IPS-18c (cell line): ENCODE measurements at regions not wholly inside any gene's neighbourhood (a gene's known extent, or its start where the extent isn't known, plus 50 kb on each side); places are given as distances from the start of the nearest gene placed in this dataset.

Source experiments
- H3K4me3 ChIP-seq: 2 replicates; pipeline ENCODE4 v1.7.0; 2013; ENCODE audit warnings: low read depth, mild to moderate bottlenecking, low read length, moderate library complexity; ENCODE audit not compliant: insufficient read depth
- H3K9me3 ChIP-seq: one replicate; pipeline ENCODE4 v1.6.1; 2013; ENCODE audit warnings: mild to moderate bottlenecking, low read length, moderate library complexity; ENCODE audit not compliant: control insufficient read depth, insufficient read depth

DNA sequence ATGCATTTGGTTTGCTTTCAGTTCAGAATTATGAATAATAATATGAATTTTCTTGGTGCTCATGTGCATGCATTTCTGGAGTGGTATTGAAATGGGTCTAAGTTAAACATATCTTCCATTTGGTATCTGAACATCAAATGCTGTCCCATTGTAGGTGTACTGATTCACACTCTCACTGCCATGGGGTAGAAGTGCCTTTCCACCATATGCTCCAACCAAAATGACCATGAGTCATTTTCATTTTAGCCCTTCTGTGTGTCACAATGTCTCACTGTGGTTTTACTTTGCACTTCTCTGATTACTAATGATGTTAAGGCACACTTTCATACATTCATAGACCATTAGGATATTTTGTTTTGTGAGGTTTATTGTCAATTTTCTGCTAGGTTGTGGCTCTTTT, 211.9 kb downstream of the HAO1 start:
- Histone ChIP-seq H3K4me3 (no peak overlapping the region), H3K9me3 (no peaks in the 10 kb centered on the region)

DNA sequence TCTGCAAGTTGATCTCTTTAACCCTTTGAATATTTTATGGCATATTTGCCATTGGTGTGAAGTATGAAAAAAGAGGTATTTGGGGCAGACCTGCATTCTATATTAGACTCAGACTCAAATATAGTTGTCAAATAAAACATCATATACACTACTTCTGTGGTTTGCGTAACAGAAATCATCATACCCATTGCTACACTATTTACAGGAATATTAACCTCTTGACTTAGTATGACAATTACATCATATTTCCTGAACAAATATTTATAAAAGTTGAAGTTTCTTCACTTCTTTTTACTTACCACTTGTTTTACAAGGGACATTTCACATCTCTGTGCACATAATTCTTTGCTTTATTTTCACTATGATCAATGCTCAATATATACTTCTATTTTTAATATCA, 206.0 kb downstream of the HAO1 start:
- Histone ChIP-seq H3K4me3 (no peak overlapping the region), H3K9me3 (no peaks in the 10 kb centered on the region)

DNA sequence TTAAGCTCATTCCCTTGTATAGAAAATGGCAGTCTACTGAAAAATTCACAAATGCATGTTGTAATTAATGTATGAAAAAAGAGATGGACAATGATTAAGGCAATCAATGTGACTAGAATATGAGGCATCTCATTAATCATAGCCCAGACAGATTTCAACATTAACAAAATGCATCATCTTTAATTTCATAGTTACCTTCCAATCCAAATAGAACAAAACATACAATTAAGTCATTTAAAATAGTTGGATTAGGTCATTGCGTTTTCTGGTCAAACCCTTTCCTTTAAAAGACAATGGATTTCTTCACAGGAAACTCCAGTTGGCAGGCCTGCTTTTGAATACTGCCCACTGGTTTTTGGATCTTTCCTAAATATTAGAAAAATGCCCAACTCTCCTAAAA, 203.9 kb downstream of the HAO1 start:
- Histone ChIP-seq H3K9me3 (peaks cover 2% of the 10 kb centered on the region), H3K4me3 (no peak overlapping the region)

- H3K9me3 ChIP-seq, result peaks cover 4% of the 10 kb centered on the region
- no peak overlapping the region for H3K4me3 ChIP-seq
Measured at GRCh38 chr20:7741866-7742265, 198.4 kb downstream of the HAO1 start.

GRCh38 chr20:7742479-7742878, 197.8 kb downstream of the HAO1 start:
- H3K9me3 ChIP-seq, result peaks cover 4% of the 10 kb centered on the region
- no peak overlapping the region for H3K4me3 ChIP-seq

DNA sequence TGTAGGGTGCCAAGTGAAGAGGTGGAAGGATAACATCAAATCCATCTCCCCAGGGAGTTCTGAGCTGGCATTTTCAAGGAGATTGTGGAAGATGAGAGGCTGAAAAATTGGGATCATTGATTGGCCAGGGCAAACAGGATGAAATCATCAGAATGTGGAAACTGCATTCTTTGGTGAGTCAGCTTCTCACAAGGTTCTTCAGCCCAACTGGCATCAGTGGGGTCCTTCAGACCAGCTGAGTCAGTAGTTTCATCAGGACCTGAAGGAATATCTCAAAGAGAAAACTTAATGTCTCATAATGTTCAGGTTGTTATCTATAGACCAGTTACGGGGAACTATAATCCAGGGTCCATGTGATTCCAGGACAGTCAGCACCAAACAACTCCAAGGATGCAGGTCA, 195.8 kb downstream of the HAO1 start:
- Histone ChIP-seq H3K9me3 (peaks cover 4% of the 10 kb centered on the region), H3K4me3 (no peak overlapping the region)

- Histone ChIP-seq H3K9me3 (peaks cover 2% of the 10 kb centered on the region), H3K4me3 (no peak overlapping the region)
Measured at GRCh38 chr20:7748624-7749023, 191.6 kb downstream of the HAO1 start.

DNA sequence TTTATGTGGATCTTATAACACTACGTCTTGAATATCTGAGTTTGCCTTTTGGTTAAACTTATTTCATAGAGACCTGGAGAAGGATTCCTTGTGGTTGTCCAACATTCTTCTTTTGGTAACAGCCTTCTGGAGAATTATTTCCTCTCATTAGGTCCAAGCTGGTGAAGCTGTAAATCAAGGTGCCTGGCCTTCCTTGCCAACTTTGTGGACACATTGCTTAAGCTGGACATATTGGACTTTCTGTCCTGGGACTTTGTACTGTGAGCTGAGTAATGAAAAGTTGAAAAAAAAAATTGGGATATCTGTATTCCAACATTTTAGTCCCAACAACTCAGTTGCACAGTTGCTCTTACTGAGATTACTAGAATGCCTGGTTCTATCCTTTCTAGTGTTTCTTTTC, 186.2 kb downstream of the HAO1 start:
- no peak overlapping the region for H3K4me3 ChIP-seq

DNA sequence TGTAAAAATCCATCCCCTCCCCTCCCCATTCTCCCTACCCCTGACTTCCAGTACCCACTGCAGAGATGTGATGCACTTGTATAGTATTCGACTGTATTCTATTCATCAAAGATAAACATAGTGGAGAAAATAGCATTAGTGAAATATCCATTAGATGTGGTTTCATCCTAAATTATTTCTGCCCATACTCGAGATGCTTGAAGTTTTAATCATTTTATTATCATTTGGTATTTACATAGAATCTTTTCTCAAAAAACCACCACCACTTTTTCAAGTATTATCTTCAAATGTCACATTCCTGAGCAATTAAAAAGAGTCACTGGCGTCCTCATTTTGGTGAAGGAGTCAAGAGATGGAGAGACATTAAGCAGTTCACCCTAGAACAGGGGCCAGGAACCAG, 181.9 kb downstream of the HAO1 start:
- Histone ChIP-seq H3K4me3 (no peak overlapping the region), H3K9me3 (no peaks in the 10 kb centered on the region)

More for the DNA sequence above, 186.2 kb downstream of the HAO1 start:
- no peaks in the 10 kb centered on the region for H3K9me3 ChIP-seq

DNA sequence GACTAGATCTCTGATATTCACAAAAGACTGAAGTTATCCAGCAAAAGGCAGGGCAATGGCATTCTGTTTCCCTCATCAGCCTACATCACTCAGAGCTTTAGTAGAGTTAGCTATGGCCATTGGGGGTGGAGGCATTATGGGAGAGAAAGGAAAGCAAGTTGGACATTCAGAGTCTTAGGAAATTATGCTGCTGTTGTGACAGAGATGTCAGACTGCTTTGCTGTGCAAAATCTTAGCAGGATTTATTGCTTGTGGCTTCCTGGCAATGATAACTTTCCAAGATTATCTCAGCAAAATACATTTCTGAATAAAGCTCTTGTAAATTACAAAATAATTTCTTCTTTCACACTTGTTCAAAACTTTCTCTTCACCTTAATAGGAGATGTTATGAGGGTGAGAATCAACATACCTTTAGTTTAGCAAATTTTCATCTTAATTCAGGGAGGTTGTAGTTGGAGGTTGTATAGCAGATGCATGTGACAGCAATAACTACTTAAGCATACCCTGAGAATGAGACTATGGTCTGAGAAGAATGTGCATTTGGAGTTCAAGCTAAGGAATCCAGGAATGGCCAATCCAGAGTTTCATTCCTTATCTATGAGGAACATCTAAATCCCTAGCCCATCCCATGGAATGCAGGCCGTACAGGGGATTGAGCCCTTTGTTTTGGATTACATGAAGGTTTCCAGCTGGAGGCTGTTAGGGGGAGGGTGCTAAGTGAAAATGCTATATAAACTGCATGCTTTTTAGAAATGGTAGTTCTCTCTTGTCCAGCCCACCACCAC, 179.8 kb downstream of the HAO1 start:
- no peak overlapping the region for H3K4me3 ChIP-seq
- H3K9me3 ChIP-seq, result no peaks in the 10 kb centered on the region

- no peak overlapping the region for H3K4me3 ChIP-seq
- no peaks in the 10 kb centered on the region for H3K9me3 ChIP-seq
Measured at GRCh38 chr20:7765221-7765620, 175.0 kb downstream of the HAO1 start.

DNA sequence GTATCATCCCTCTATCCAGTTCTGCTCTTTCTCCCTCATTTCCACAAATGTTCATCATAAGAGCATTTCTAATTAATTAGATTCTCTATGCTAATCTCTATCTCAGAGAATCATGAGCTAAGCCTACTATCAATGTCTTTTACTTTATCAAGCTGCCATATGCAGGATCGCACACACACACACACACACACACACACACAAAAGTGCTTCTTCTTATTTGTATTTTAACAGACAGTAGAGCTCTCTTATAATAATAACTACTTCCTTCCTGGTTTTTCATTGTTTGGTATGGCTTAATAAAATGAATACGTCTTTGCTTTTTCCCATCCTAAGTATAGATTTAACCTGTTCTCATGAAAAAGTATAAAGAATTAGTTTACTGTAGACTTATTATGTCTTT, 170.2 kb downstream of the HAO1 start:
- Histone ChIP-seq H3K9me3 (no peaks in the 10 kb centered on the region), H3K4me3 (no peak overlapping the region)

GRCh38 chr20:7770578-7770977, 169.7 kb downstream of the HAO1 start:
- no peak overlapping the region for H3K4me3 ChIP-seq

DNA sequence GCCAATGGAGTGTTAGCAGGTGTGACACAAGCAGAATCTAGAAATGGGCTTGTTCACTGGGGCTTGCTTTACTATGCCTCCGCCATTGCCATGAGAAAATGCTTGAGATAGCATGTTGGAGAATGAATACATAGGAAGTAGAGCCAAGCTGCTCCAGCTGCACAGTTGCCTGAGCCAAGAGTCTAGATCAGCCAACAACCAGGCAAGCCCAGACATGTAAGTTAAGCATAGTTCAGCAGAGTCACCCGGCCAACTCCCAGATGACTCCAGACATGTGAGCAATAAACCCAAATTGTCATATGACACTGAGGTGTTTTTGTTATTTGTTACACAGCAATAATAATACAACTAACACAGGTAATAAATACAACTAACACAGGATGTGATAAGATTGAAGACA, 167.9 kb downstream of the HAO1 start:
- Histone ChIP-seq H3K4me3 (no peak overlapping the region), H3K9me3 (no peaks in the 10 kb centered on the region)

More at GRCh38 chr20:7770578-7770977, 169.7 kb downstream of the HAO1 start:
- no peaks in the 10 kb centered on the region for H3K9me3 ChIP-seq

DNA sequence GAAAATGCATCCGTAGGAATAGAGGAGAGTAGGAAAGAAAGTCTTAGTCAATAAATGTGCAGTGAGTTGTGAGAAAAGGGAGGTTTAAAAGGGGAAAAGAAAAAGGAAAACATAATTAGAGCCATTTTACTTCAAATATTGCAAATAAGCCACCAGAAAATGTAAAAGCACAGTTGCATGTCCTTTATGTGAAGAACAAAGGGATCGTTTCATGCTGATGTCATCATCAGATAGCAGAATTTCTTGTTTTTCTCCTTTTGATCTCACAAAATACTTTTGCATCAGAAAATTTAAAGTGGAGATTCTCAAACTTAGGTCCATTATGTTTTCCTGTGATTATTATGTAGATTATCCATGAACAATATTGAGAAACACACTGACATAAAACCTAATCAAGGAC, 166.7 kb downstream of the HAO1 start:
- no peak overlapping the region for H3K4me3 ChIP-seq

GRCh38 chr20:7775072-7775471, 165.2 kb downstream of the HAO1 start:
- H3K9me3 ChIP-seq, result no peaks in the 10 kb centered on the region
- no peak overlapping the region for H3K4me3 ChIP-seq

More for the DNA sequence above, 166.7 kb downstream of the HAO1 start:
- H3K9me3 ChIP-seq, result no peaks in the 10 kb centered on the region

DNA sequence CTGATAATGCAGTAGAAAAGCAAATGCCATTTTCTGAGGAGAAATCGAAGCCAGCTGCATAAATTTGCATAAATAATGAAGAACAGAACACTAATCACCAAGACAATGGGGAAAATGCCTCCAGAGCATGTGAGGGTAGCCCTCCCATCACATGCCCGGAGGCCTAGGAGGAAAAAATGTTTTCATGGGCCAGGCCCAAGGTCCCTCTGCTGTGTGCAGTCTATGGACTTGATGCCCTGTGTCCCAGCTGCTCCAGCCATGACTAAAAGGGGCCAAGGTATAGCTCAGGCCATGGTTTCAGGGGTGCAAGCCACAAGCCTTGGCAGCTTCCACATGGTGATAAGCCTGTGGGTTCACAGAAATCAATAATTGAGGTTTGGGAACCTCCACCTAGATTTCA, 164.1 kb downstream of the HAO1 start:
- no peaks in the 10 kb centered on the region for H3K9me3 ChIP-seq
- no peak overlapping the region for H3K4me3 ChIP-seq

DNA sequence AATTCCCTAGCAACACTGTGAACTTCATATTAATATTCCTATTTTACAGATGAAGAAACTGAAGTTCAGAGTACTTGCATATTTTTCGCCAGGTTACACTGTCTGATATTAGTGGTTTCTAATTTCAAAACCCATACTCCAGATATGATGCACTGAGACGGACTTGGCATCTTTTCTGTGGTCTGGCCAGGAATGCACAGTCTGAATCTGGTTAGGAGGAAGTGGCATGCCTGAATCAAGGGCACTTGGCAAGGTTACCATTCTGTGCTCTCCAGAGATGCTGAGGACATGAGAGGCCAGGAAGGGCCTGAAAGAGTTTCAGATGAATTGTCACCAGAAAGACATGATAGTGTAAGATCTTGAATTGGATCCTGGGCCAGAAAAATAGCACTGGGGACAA, 150.1 kb downstream of the HAO1 start:
- Histone ChIP-seq H3K9me3 (no peaks in the 10 kb centered on the region), H3K4me3 (no peak overlapping the region)
